HCT116 (cell line): ENCODE measurements at regions not wholly inside any gene's neighbourhood (a gene's known extent, or its start where the extent isn't known, plus 50 kb on each side); places are given as distances from the start of the nearest gene placed in this dataset.

Source experiments
- CEBPB ChIP-seq: IDR thresholded peaks from 2 replicates; pipeline ENCODE4 v1.6.1; 2012; ENCODE audit warnings: low read depth
- CTCF ChIP-seq, 3 experiments: fragments of 200-600 bp in 1 of 3; sonication (generic) in 1 of 3; IDR thresholded peaks in 2 of 3; conservative IDR thresholded peaks in 1 of 3; 2 replicates each; pipeline ENCODE4 v1.5.1; 2012 to 2017; ENCODE audit warnings: low read depth in 2 of 3, low read length in 2 of 3, antibody characterized with exemption in 1 of 3, borderline replicate concordance in 1 of 3, control low read depth in 1 of 3, mild to moderate bottlenecking in 1 of 3, mixed read lengths in 1 of 3, mixed run types in 1 of 3, moderate library complexity in 1 of 3; ENCODE audit not compliant: insufficient read depth in 1 of 3
- EZH2 ChIP-seq: fragments of 200-600 bp; sonication (generic); IDR thresholded peaks from 2 replicates; pipeline ENCODE4 v1.6.1; 2017; ENCODE audit warnings: antibody characterized with exemption, mixed run types
- EZH2phosphoT487 ChIP-seq: fragments of 200-600 bp; IDR thresholded peaks from 2 replicates; pipeline ENCODE4 v1.6.1; 2018; ENCODE audit warnings: antibody characterized with exemption, borderline replicate concordance
- POLR2A ChIP-seq: IDR thresholded peaks from 2 replicates; pipeline ENCODE4 v1.7.0; 2011; ENCODE audit warnings: borderline replicate concordance; ENCODE audit not compliant: insufficient read depth, insufficient read length; ENCODE audit errors: extremely low read depth

DNA sequence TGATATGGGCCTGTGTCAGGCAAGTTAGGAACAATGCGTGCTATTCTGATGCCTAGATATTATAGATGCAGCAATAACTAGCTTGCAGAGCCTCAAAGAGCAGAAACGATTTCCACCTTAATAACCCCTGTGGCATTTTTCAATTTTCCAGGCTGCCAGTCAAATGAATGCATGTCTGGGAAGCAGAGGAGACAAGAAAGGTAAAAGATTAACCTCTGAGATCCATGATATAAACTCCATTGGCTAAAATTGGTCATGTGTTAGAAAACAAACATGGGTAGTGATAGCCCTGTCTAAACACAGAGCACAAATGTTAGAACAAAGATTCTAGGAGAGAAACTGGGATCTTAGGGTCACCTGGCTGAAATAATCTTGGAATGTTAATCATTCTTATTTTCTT, 811.1 kb downstream of the DIAPH3 start:
- TF ChIP-seq CTCF (IDR thresholded peaks at IDR 0.05 in 2 of 3, conservative IDR thresholded peaks at IDR 0.05 in 1 of 3; ENCODE audit: borderline replicate concordance in 1 of 3, insufficient read depth in 1 of 3, low read depth in 2 of 3, low read length in 2 of 3) (no peak), EZH2phosphoT487 (no peak), POLR2A (no peak), CEBPB (no peak), EZH2 (no peak)
